ENCODE measurements at regions not wholly inside any gene's neighbourhood (a gene's known extent, or its start where the extent isn't known, plus 50 kb on each side); places are given as distances from the start of the nearest gene placed in this dataset.

GRCh38 chr20:50263831-50264230 lies 73.2 kb downstream of the CEBPB start:
- no peak overlapping the region for H3K27ac ChIP-seq (ENCODE audit: control insufficient read depth, insufficient read depth, low read length)
- no peak overlapping the region for H3K4me2 ChIP-seq (ENCODE audit: control insufficient read depth, extremely low read depth, insufficient read depth, low read depth, low read length)
- dilution Hi-C loops (cut with MboI; ENCODE audit: extremely low pct_ligation_motif_present, low sequenced_read_pairs) = no loop called here
- FAIRE-seq (no peak), DNase-seq (ENCODE audit: low read depth, low spot score) (no peak)
- no peak overlapping the region for H3K4me3 ChIP-seq (ENCODE audit: control insufficient read depth in 2 of 3, extremely low read depth in 1 of 3, insufficient read depth in 2 of 3, low read depth in 1 of 3, low read length in 3 of 3)
- H3K36me3 ChIP-seq (ENCODE audit: control insufficient read depth in 2 of 2, extremely low read depth in 1 of 2, insufficient read depth in 2 of 2, low read length in 2 of 2) = no peaks in the 10 kb centered on the region
- H3K9me1 ChIP-seq (ENCODE audit: control insufficient read depth, extremely low read depth, insufficient read depth, low read length) = no peaks in the 10 kb centered on the region
- H2AFZ ChIP-seq (ENCODE audit: control insufficient read depth, low read length) = no peak overlapping the region
- H3K9ac ChIP-seq (ENCODE audit: control insufficient read depth, extremely low read depth, insufficient read depth, low read length) = no peak overlapping the region
- H3K79me2 ChIP-seq (ENCODE audit: control insufficient read depth, insufficient read depth, low read length) = no peaks in the 10 kb centered on the region
- no peak for TF ChIP-seq EZH2 (IDR thresholded peaks at IDR 0.05; ENCODE audit: low read length)
- TF ChIP-seq CTCF (optimal IDR thresholded peaks at IDR 0.05 in 1 of 3, IDR thresholded peaks at IDR 0.05 in 1 of 3, conservative IDR thresholded peaks at IDR 0.05 in 1 of 3; ENCODE audit: extremely low read depth in 1 of 3, insufficient read depth in 2 of 3, low read length in 3 of 3) = no peak
- H3K4me1 ChIP-seq (ENCODE audit: control insufficient read depth, extremely low read depth, insufficient read depth, low read length) = peaks cover 14% of the 10 kb centered on the region
- H3K9me3 ChIP-seq (ENCODE audit: control insufficient read depth, low read depth, low read length) = no peaks in the 10 kb centered on the region
- no peaks in the 10 kb centered on the region for H3K27me3 ChIP-seq (ENCODE audit: control insufficient read depth, extremely low read depth, insufficient read depth, low read length)
- H4K20me1 ChIP-seq (ENCODE audit: control insufficient read depth, extremely low read depth, insufficient read depth, low read length) = no peaks in the 10 kb centered on the region

- H3K9ac ChIP-seq (ENCODE audit: control insufficient read depth, extremely low read depth, insufficient read depth, low read length) = no peak overlapping the region
- H4K20me1 ChIP-seq (ENCODE audit: control insufficient read depth, extremely low read depth, insufficient read depth, low read length) = no peaks in the 10 kb centered on the region
- H3K79me2 ChIP-seq (ENCODE audit: control insufficient read depth, insufficient read depth, low read length) = no peaks in the 10 kb centered on the region
- no peaks in the 10 kb centered on the region for H3K9me3 ChIP-seq (ENCODE audit: control insufficient read depth, low read depth, low read length)
- DNase-seq (ENCODE audit: low read depth, low spot score) (no peak), FAIRE-seq (no peak)
- H3K9me1 ChIP-seq (ENCODE audit: control insufficient read depth, extremely low read depth, insufficient read depth, low read length) = no peaks in the 10 kb centered on the region
- H3K4me2 ChIP-seq (ENCODE audit: control insufficient read depth, extremely low read depth, insufficient read depth, low read depth, low read length) = no peak overlapping the region
- H3K4me1 ChIP-seq (ENCODE audit: control insufficient read depth, extremely low read depth, insufficient read depth, low read length) = peaks cover 14% of the 10 kb centered on the region
- no peak overlapping the region for H2AFZ ChIP-seq (ENCODE audit: control insufficient read depth, low read length)
- H3K4me3 ChIP-seq (ENCODE audit: control insufficient read depth in 2 of 3, extremely low read depth in 1 of 3, insufficient read depth in 2 of 3, low read depth in 1 of 3, low read length in 3 of 3) = no peak overlapping the region
- no peaks in the 10 kb centered on the region for H3K27me3 ChIP-seq (ENCODE audit: control insufficient read depth, extremely low read depth, insufficient read depth, low read length)
- H3K27ac ChIP-seq (ENCODE audit: control insufficient read depth, insufficient read depth, low read length) = no peak overlapping the region
- H3K36me3 ChIP-seq (ENCODE audit: control insufficient read depth in 2 of 2, extremely low read depth in 1 of 2, insufficient read depth in 2 of 2, low read length in 2 of 2) = no peaks in the 10 kb centered on the region
- dilution Hi-C loops (cut with MboI; ENCODE audit: extremely low pct_ligation_motif_present, low sequenced_read_pairs) = no loop called here
- TF ChIP-seq EZH2 (IDR thresholded peaks at IDR 0.05; ENCODE audit: low read length) (no peak), CTCF (optimal IDR thresholded peaks at IDR 0.05 in 1 of 3, IDR thresholded peaks at IDR 0.05 in 1 of 3, conservative IDR thresholded peaks at IDR 0.05 in 1 of 3; ENCODE audit: extremely low read depth in 1 of 3, insufficient read depth in 2 of 3, low read length in 3 of 3) (no peak)
Measured at GRCh38 chr20:50264534-50265145, 74.0 kb downstream of the CEBPB start.

All from keratinocyte (primary cell).